ENCODE measurements at regions not wholly inside any gene's neighbourhood (a gene's known extent, or its start where the extent isn't known, plus 50 kb on each side); places are given as distances from the start of the nearest gene placed in this dataset.

GRCh38 chr13:106799781-106800335 lies 231.9 kb upstream of the ARGLU1 start:
- in situ Hi-C loops (cut with MboI; ENCODE audit: low sequenced_read_pairs): no loop called here

- in situ Hi-C loops (cut with MboI; ENCODE audit: low sequenced_read_pairs): no loop called here
Measured at GRCh38 chr13:106797081-106797640, 229.2 kb upstream of the ARGLU1 start.

- in situ Hi-C loops (cut with MboI; ENCODE audit: low sequenced_read_pairs): no loop called here
Measured at GRCh38 chr13:106796280-106797047, 228.5 kb upstream of the ARGLU1 start.

GRCh38 chr13:106795847-106796246 lies 227.9 kb upstream of the ARGLU1 start:
- in situ Hi-C loops (cut with MboI; ENCODE audit: low sequenced_read_pairs): no loop called here

- in situ Hi-C loops (cut with MboI; ENCODE audit: low sequenced_read_pairs): no loop called here
Measured at GRCh38 chr13:106794117-106794516, 226.2 kb upstream of the ARGLU1 start.

GRCh38 chr13:106789911-106790310 lies 222.0 kb upstream of the ARGLU1 start:
- in situ Hi-C loops (cut with MboI; ENCODE audit: low sequenced_read_pairs): no loop called here

GRCh38 chr13:106786006-106786563 lies 218.1 kb upstream of the ARGLU1 start:
- in situ Hi-C loops (cut with MboI; ENCODE audit: low sequenced_read_pairs): no loop called here

GRCh38 chr13:106774621-106775020 lies 206.7 kb upstream of the ARGLU1 start:
- in situ Hi-C loops (cut with MboI; ENCODE audit: low sequenced_read_pairs): no loop called here

GRCh38 chr13:106772006-106772601 lies 204.2 kb upstream of the ARGLU1 start:
- in situ Hi-C loops (cut with MboI; ENCODE audit: low sequenced_read_pairs): no loop called here

GRCh38 chr13:106768991-106769390 lies 201.1 kb upstream of the ARGLU1 start:
- in situ Hi-C loops (cut with MboI; ENCODE audit: low sequenced_read_pairs): no loop called here

- in situ Hi-C loops (cut with MboI; ENCODE audit: low sequenced_read_pairs): no loop called here
Measured at GRCh38 chr13:106762708-106763107, 194.8 kb upstream of the ARGLU1 start.

- in situ Hi-C loops (cut with MboI; ENCODE audit: low sequenced_read_pairs): no loop called here
Measured at GRCh38 chr13:106756446-106756845, 188.5 kb upstream of the ARGLU1 start.

GRCh38 chr13:106755542-106755941 lies 187.6 kb upstream of the ARGLU1 start:
- in situ Hi-C loops (cut with MboI; ENCODE audit: low sequenced_read_pairs): no loop called here

GRCh38 chr13:106753251-106753650 lies 185.3 kb upstream of the ARGLU1 start:
- in situ Hi-C loops (cut with MboI; ENCODE audit: low sequenced_read_pairs): no loop called here

- in situ Hi-C loops (cut with MboI; ENCODE audit: low sequenced_read_pairs): no loop called here
Measured at GRCh38 chr13:106752584-106753170, 184.7 kb upstream of the ARGLU1 start.

- in situ Hi-C loops (cut with MboI; ENCODE audit: low sequenced_read_pairs): no loop called here
Measured at GRCh38 chr13:106748785-106749184, 180.8 kb upstream of the ARGLU1 start.

GRCh38 chr13:106744516-106744915 lies 176.6 kb upstream of the ARGLU1 start:
- in situ Hi-C loops (cut with MboI; ENCODE audit: low sequenced_read_pairs): no loop called here

- in situ Hi-C loops (cut with MboI; ENCODE audit: low sequenced_read_pairs): no loop called here
Measured at GRCh38 chr13:106738186-106738678, 170.3 kb upstream of the ARGLU1 start.

GRCh38 chr13:106736941-106737340 lies 169.0 kb upstream of the ARGLU1 start:
- in situ Hi-C loops (cut with MboI; ENCODE audit: low sequenced_read_pairs): no loop called here

- in situ Hi-C loops (cut with MboI; ENCODE audit: low sequenced_read_pairs): no loop called here
Measured at GRCh38 chr13:106734198-106734597, 166.3 kb upstream of the ARGLU1 start.

- in situ Hi-C loops (cut with MboI; ENCODE audit: low sequenced_read_pairs): no loop called here
Measured at GRCh38 chr13:106723036-106723435, 155.1 kb upstream of the ARGLU1 start.

All from HL-60/S4 (cell line).